Astrocyte (in vitro differentiated cells and primary cell): ENCODE measurements at regions not wholly inside any gene's neighbourhood (a gene's known extent, or its start where the extent isn't known, plus 50 kb on each side); places are given as distances from the start of the nearest gene placed in this dataset.

ENCODE experiments used
- EZH2 ChIP-seq: IDR thresholded peaks from 2 replicates; pipeline ENCODE4 v1.6.1; 2012; ENCODE audit warnings: mild to moderate bottlenecking, low read length, inconsistent platforms; ENCODE audit not compliant: insufficient read depth
- TF ChIP-seq, protein P1 (sequence below): IDR thresholded peaks from 2 replicates; pipeline ENCODE4 v1.5.1; 2011; ENCODE audit warnings: low read depth, mild to moderate bottlenecking, inconsistent platforms, low read length, moderate library complexity; ENCODE audit not compliant: insufficient read depth

DNA sequence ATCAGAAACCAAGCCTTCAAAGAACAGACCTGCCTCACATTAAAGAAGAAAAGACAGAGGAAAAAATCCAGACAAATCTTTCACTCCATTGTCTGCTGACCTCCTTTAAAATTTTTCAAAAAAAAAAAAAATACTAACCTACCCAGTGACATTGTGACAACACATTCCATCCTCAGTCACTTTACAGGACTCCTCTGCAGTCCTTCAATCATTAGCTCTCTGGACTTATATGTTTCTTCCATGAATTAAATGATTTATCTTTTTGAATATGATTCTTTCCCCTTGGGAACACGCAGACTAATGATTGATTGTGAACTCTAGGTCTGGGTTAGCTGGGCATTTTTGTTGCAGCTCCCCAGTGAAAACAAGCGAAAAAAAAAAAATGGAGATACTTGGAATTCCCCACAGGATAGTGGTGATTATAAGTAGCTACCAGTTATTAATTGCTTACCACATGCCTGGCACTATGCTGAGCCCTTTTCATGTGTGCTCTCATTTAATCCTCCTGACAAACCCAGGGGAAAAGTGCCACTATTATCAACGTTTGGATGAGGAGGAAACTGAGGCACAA, 261.3 kb upstream of the NCKAP5 start:
- TF ChIP-seq, protein P1, sequence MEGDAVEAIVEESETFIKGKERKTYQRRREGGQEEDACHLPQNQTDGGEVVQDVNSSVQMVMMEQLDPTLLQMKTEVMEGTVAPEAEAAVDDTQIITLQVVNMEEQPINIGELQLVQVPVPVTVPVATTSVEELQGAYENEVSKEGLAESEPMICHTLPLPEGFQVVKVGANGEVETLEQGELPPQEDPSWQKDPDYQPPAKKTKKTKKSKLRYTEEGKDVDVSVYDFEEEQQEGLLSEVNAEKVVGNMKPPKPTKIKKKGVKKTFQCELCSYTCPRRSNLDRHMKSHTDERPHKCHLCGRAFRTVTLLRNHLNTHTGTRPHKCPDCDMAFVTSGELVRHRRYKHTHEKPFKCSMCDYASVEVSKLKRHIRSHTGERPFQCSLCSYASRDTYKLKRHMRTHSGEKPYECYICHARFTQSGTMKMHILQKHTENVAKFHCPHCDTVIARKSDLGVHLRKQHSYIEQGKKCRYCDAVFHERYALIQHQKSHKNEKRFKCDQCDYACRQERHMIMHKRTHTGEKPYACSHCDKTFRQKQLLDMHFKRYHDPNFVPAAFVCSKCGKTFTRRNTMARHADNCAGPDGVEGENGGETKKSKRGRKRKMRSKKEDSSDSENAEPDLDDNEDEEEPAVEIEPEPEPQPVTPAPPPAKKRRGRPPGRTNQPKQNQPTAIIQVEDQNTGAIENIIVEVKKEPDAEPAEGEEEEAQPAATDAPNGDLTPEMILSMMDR, result no peak
- TF ChIP-seq EZH2, result no peak
